ENCODE measurements at regions not wholly inside any gene's neighbourhood (a gene's known extent, or its start where the extent isn't known, plus 50 kb on each side); places are given as distances from the start of the nearest gene placed in this dataset. TPM values are rescaled to one million over a fixed set of nuclear protein-coding genes. Genes with fewer than 3 reads are reported as not detected.

DNA sequence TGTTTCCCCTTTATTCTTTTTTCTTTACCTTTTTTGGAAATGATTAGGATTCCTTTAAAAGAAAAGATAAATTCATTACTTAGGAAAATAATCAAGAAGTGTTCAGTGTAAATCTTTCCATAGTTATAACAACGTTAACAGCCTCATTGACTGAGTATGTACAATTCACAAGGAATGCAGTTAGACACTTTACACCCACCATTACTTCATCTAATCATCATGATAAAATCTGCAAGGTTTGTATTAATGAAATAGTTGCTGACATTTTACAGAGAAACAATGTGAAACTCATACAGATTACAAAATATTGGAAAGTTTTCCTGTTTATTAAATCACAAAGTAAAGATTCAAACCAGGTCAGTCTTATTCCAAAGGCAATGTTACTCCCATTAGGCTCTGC is 59.3 kb upstream of the NEGR1 start:
- no peaks in the 10 kb centered on the region for H3K27me3 ChIP-seq (replicated peaks in 1 of 4; ENCODE audit: control extremely low read depth in 1 of 4, control insufficient read depth in 3 of 4, insufficient read depth in 4 of 4, low read length in 3 of 4)
- no peak overlapping the region for H3K4me2 ChIP-seq (replicated peaks; ENCODE audit: low read depth, low read length, poor library complexity, severe bottlenecking)
- DNase-seq = no peak
- Mint-ChIP-seq H3K4me1 (no peaks in the 10 kb centered on the region), H3K27ac (no peak overlapping the region), H3K27me3 (no peaks in the 10 kb centered on the region), H3K9me3 (ENCODE audit: insufficient read depth) (no peaks in the 10 kb centered on the region), H3K4me3 (no peak overlapping the region)
- ChIA-PET POLR2A (no interaction called here), CTCF (no interaction called here)
- intact Hi-C loops (cut with micrococcal nuclease) = no loop called here
- no peaks in the 10 kb centered on the region for H3K9me3 ChIP-seq (ENCODE audit: control extremely low read depth in 1 of 3, control insufficient read depth in 2 of 3, insufficient read depth in 1 of 3, low read length in 2 of 3)
- WGBS (ENCODE audit: insufficient coverage) = no CpG with 5 or more reads among the region's 1 CpG
- H2AFZ ChIP-seq (ENCODE audit: insufficient read depth, low read depth, low read length, poor library complexity, severe bottlenecking) = no peak overlapping the region
- H3K4me1 ChIP-seq (ENCODE audit: control insufficient read depth in 2 of 2, insufficient read depth in 2 of 2, low read length in 2 of 2) = no peaks in the 10 kb centered on the region
- TF ChIP-seq, protein P1, sequence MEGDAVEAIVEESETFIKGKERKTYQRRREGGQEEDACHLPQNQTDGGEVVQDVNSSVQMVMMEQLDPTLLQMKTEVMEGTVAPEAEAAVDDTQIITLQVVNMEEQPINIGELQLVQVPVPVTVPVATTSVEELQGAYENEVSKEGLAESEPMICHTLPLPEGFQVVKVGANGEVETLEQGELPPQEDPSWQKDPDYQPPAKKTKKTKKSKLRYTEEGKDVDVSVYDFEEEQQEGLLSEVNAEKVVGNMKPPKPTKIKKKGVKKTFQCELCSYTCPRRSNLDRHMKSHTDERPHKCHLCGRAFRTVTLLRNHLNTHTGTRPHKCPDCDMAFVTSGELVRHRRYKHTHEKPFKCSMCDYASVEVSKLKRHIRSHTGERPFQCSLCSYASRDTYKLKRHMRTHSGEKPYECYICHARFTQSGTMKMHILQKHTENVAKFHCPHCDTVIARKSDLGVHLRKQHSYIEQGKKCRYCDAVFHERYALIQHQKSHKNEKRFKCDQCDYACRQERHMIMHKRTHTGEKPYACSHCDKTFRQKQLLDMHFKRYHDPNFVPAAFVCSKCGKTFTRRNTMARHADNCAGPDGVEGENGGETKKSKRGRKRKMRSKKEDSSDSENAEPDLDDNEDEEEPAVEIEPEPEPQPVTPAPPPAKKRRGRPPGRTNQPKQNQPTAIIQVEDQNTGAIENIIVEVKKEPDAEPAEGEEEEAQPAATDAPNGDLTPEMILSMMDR (IDR thresholded peaks at IDR 0.05) = no peak
- TF ChIP-seq EZH2 (IDR thresholded peaks at IDR 0.05; ENCODE audit: borderline replicate concordance, insufficient read depth, low read depth, low read length, poor library complexity, severe bottlenecking) = no peak
- H3K79me2 ChIP-seq (ENCODE audit: control insufficient read depth, insufficient read depth, low read length) = no peaks in the 10 kb centered on the region
- no peaks in the 10 kb centered on the region for H4K20me1 ChIP-seq (ENCODE audit: control insufficient read depth, insufficient read depth, low read length, poor library complexity, severe bottlenecking)
- no peak overlapping the region for H3K4me3 ChIP-seq (ENCODE audit: control extremely low read depth in 1 of 5, extremely low read depth in 1 of 5, insufficient read depth in 1 of 5, low read depth in 2 of 5, low read length in 4 of 5)
- H3K36me3 ChIP-seq (replicated peaks in 1 of 2; ENCODE audit: control extremely low read depth in 1 of 2, control insufficient read depth in 1 of 2, extremely low read depth in 1 of 2, insufficient read depth in 2 of 2, low read length in 1 of 2) = no peaks in the 10 kb centered on the region
- H3K27ac ChIP-seq (ENCODE audit: low read length in 2 of 2) = no peak overlapping the region
- no peak overlapping the region for H3K9ac ChIP-seq (ENCODE audit: low read length)
- no peak for ATAC-seq (ENCODE audit: low read depth)

DNA sequence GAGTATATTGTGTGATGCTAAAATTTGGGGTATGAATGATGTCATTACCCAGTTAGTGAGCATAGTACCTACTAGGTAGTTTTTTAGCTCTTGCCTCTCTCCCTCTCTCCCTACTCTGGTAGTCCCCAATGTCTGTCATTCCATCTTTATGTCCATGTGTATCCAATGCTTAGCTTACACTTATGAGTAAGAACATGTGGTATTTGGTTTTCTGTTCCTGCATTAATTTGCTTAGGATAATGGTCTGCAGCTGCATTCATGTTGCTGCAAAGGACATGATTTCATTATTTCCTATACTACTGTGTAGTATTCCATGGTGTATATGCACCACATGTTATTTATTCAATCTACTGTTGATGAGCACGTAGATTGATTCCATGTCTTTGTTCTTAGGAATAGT is 54.4 kb upstream of the NEGR1 start:
- Mint-ChIP-seq H3K4me1 (no peaks in the 10 kb centered on the region), H3K9me3 (ENCODE audit: insufficient read depth) (no peaks in the 10 kb centered on the region), H3K27ac (no peak overlapping the region), H3K4me3 (no peak overlapping the region), H3K27me3 (no peaks in the 10 kb centered on the region)
- TF ChIP-seq, protein P1 (IDR thresholded peaks at IDR 0.05) = no peak
- no peak for TF ChIP-seq EZH2 (IDR thresholded peaks at IDR 0.05; ENCODE audit: borderline replicate concordance, insufficient read depth, low read depth, low read length, poor library complexity, severe bottlenecking)
- ChIA-PET CTCF (no interaction called here), POLR2A (no interaction called here)
- Histone ChIP-seq H3K9me3 (ENCODE audit: control extremely low read depth in 1 of 3, control insufficient read depth in 2 of 3, insufficient read depth in 1 of 3, low read length in 2 of 3) (no peaks in the 10 kb centered on the region), H3K79me2 (ENCODE audit: control insufficient read depth, insufficient read depth, low read length) (no peaks in the 10 kb centered on the region), H4K20me1 (ENCODE audit: control insufficient read depth, insufficient read depth, low read length, poor library complexity, severe bottlenecking) (no peaks in the 10 kb centered on the region), H3K36me3 (replicated peaks in 1 of 2; ENCODE audit: control extremely low read depth in 1 of 2, control insufficient read depth in 1 of 2, extremely low read depth in 1 of 2, insufficient read depth in 2 of 2, low read length in 1 of 2) (no peaks in the 10 kb centered on the region), H3K27ac (ENCODE audit: low read length in 2 of 2) (no peak overlapping the region), H3K4me2 (replicated peaks; ENCODE audit: low read depth, low read length, poor library complexity, severe bottlenecking) (no peak overlapping the region), H3K9ac (ENCODE audit: low read length) (no peak overlapping the region), H2AFZ (ENCODE audit: insufficient read depth, low read depth, low read length, poor library complexity, severe bottlenecking) (no peak overlapping the region), H3K4me1 (ENCODE audit: control insufficient read depth in 2 of 2, insufficient read depth in 2 of 2, low read length in 2 of 2) (no peaks in the 10 kb centered on the region), H3K27me3 (replicated peaks in 1 of 4; ENCODE audit: control extremely low read depth in 1 of 4, control insufficient read depth in 3 of 4, insufficient read depth in 4 of 4, low read length in 3 of 4) (no peaks in the 10 kb centered on the region), H3K4me3 (ENCODE audit: control extremely low read depth in 1 of 5, extremely low read depth in 1 of 5, insufficient read depth in 1 of 5, low read depth in 2 of 5, low read length in 4 of 5) (no peak overlapping the region)
- no CpG with 5 or more reads among the region's 1 CpG for WGBS (ENCODE audit: insufficient coverage)
- DNase-seq = no peak
- ATAC-seq (ENCODE audit: low read depth) = no peak
- intact Hi-C loops (cut with micrococcal nuclease) = no loop called here

Small RNA genes lying in the stretch of these regions (small RNA-seq; reads per million reads assigned to genes)
- not detected for gene RN7SKP19 (ENCODE audit: insufficient read length, low read depth, low replicate concordance)
- gene RNA5SP50 (ENCODE audit: insufficient read length, low read depth, low replicate concordance) = not detected
- not detected for gene RNU4ATAC8P (ENCODE audit: insufficient read length, low read depth, low replicate concordance)
- not detected for gene RNU6-1246P (ENCODE audit: insufficient read length, low read depth, low replicate concordance)

Data from B cell (primary cell).